ENCODE measurements at regions not wholly inside any gene's neighbourhood (a gene's known extent, or its start where the extent isn't known, plus 50 kb on each side); places are given as distances from the start of the nearest gene placed in this dataset.

GRCh38 chr1:181308098-181308497, 175.2 kb upstream of the CACNA1E start:
- H3K27me3 ChIP-seq (ENCODE audit: control insufficient read depth in 1 of 2, insufficient read depth in 2 of 2, low read length in 2 of 2): peaks cover 0 to 10% of the 10 kb centered on the region in 2 experiments; a peak in 1 of 5 replicates
- in situ Hi-C loops (cut with HindIII; ENCODE audit: extremely low pct_ligation_motif_present, low pct_unique_long_range_greater_than_20kb) (no loop called here), intact Hi-C loops (cut with micrococcal nuclease; ENCODE audit: unreplicated experiment) (no loop called here)
- TF ChIP-seq PHF5A (CRISPR knock-in tag; IDR thresholded peaks at IDR 0.05; ENCODE audit: low read depth, unreplicated experiment) (no peak), TGIF2 (CRISPR knock-in tag; IDR thresholded peaks at IDR 0.05) (no peak), ZNF766 (CRISPR knock-in tag; IDR thresholded peaks at IDR 0.05; ENCODE audit: borderline replicate concordance) (no peak), POLR2AphosphoS5 (IDR thresholded peaks at IDR 0.05; ENCODE audit: low read depth, low read length) (no peak), HOXA9 (CRISPR knock-in tag; IDR thresholded peaks at IDR 0.05; ENCODE audit: borderline replicate concordance) (no peak)
- no peaks in the 10 kb centered on the region for H3K4me1 ChIP-seq (ENCODE audit: insufficient read depth, low read length)
- no peaks in the 10 kb centered on the region; the same call in 1 of the 2 replicates for H4K20me1 ChIP-seq (ENCODE audit: insufficient read depth, low read length)
- POLR2A ChIA-PET: no interaction called here
- WGBS (ENCODE audit: low lambda C conversion rate): 0% methylated on average over 3 of the region's 3 CpGs
- H3K4me2 ChIP-seq (ENCODE audit: low read depth, low read length): no peak overlapping the region
- no peak overlapping the region for H3K4me3 ChIP-seq (replicated peaks in 1 of 3; ENCODE audit: insufficient read depth in 1 of 3, low read depth in 2 of 3, low read length in 3 of 3)
- BruUV-seq (replicated peaks): no TSS peak
- DNase-seq (ENCODE audit: low spot score): no peak
- no peaks in the 10 kb centered on the region for H3K9me3 ChIP-seq (ENCODE audit: low read length)
- H3K9ac ChIP-seq (ENCODE audit: insufficient read depth, low read depth, low read length): no peak overlapping the region
- no peaks in the 10 kb centered on the region for H3K79me2 ChIP-seq (ENCODE audit: insufficient read depth, low read length)
- CTCF ChIA-PET (ENCODE audit: low intra/inter-chr PET ratio, low total read pairs): no interaction called here
- FAIRE-seq: no peak
- no peak overlapping the region for H2AFZ ChIP-seq (ENCODE audit: low read length)
- no peaks in the 10 kb centered on the region for H3K36me3 ChIP-seq (replicated peaks in 1 of 2; ENCODE audit: control insufficient read depth in 1 of 2, insufficient read depth in 2 of 2, low read length in 2 of 2)
- no peak for ATAC-seq
- H3K27ac ChIP-seq (ENCODE audit: extremely low read length, insufficient read depth, low read length): no peak overlapping the region

GRCh38 chr1:181310560-181310959, 172.8 kb upstream of the CACNA1E start:
- intact Hi-C loops (cut with micrococcal nuclease; ENCODE audit: unreplicated experiment): no loop called here
- Histone ChIP-seq H2AFZ (ENCODE audit: low read length) (no peak overlapping the region), H3K79me2 (ENCODE audit: insufficient read depth, low read length) (no peaks in the 10 kb centered on the region), H3K4me1 (ENCODE audit: insufficient read depth, low read length) (no peaks in the 10 kb centered on the region), H3K4me2 (ENCODE audit: low read depth, low read length) (no peak overlapping the region), H3K36me3 (replicated peaks in 1 of 2; ENCODE audit: control insufficient read depth in 1 of 2, insufficient read depth in 2 of 2, low read length in 2 of 2) (no peaks in the 10 kb centered on the region), H3K9ac (ENCODE audit: insufficient read depth, low read depth, low read length) (no peak overlapping the region), H4K20me1 (ENCODE audit: insufficient read depth, low read length) (no peaks in the 10 kb centered on the region; the same call in 1 of the 2 replicates), H3K27ac (ENCODE audit: extremely low read length, insufficient read depth, low read length) (no peak overlapping the region), H3K9me3 (ENCODE audit: low read length) (no peaks in the 10 kb centered on the region), H3K27me3 (ENCODE audit: control insufficient read depth in 1 of 2, insufficient read depth in 2 of 2, low read length in 2 of 2) (peaks cover 2 to 13% of the 10 kb centered on the region in 2 experiments; a peak in 3 of 5 replicates), H3K4me3 (replicated peaks in 1 of 3; ENCODE audit: insufficient read depth in 1 of 3, low read depth in 2 of 3, low read length in 3 of 3) (no peak overlapping the region)
- peak; percentile 78 for ATAC-seq
- in situ Hi-C loops (cut with HindIII; ENCODE audit: extremely low pct_ligation_motif_present, low pct_unique_long_range_greater_than_20kb): no loop called here
- WGBS (ENCODE audit: low lambda C conversion rate): no CpG with 5 or more reads among the region's 2 CpGs
- peak; percentile 50 for DNase-seq (ENCODE audit: low spot score)
- BruUV-seq (replicated peaks): no TSS peak
- TF ChIP-seq TEAD3 (CRISPR knock-in tag; optimal IDR thresholded peaks at IDR 0.05; ENCODE audit: borderline replicate concordance) (peak; percentile 23), FOSL2 (CRISPR knock-in tag; IDR thresholded peaks at IDR 0.05) (peak; percentile 81), ZBED4 (CRISPR knock-in tag; IDR thresholded peaks at IDR 0.05; ENCODE audit: borderline replicate concordance) (no peak), ZNF263 (CRISPR knock-in tag; IDR thresholded peaks at IDR 0.05) (peak; percentile 82), TCF7 (IDR thresholded peaks at IDR 0.05; ENCODE audit: low read depth) (peak; percentile 20; the same call in 1 of the 2 replicates)
- FAIRE-seq: no peak
- ChIA-PET CTCF (ENCODE audit: low intra/inter-chr PET ratio, low total read pairs) (no interaction called here), POLR2A (no interaction called here)
